ENCODE measurements at regions not wholly inside any gene's neighbourhood (a gene's known extent, or its start where the extent isn't known, plus 50 kb on each side); places are given as distances from the start of the nearest gene placed in this dataset.

DNA sequence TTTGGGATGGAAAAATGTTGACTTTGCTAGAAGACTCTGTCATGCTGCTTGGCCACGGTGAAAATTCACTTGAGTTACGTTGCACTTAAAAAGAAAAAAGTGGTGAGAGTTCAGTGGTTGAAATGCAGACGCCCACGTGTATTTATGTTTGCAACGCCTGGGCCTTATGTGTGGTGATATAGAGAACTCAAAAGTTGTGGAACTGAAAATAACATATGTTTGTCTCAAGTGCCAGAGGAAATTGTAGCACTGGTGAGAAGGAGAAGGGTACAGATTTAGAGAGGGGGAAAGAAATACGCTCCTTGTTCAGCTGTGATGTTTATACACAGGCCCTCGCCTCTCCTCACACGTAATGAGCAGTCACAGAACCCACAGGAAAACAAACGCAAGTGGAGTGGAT lies 73.6 kb downstream of the EMX2 start:
- intact Hi-C loops (cut with micrococcal nuclease): no loop called here
- no peak overlapping the region for H3K9ac ChIP-seq (ENCODE audit: low read length)
- no peak overlapping the region for H3K4me2 ChIP-seq (ENCODE audit: low read length)
- ATAC-seq (no peak), DNase-seq (ENCODE audit: low read depth, low spot score) (no peak)
- CTCF ChIA-PET: no interaction called here
- BruUV-seq (replicated peaks): no TSS peak
- no peak overlapping the region for H3K4me3 ChIP-seq (replicated peaks in 1 of 2; ENCODE audit: low read depth in 1 of 2, low read length in 2 of 2)
- peaks cover 54% of the 10 kb centered on the region for H3K27me3 ChIP-seq (ENCODE audit: insufficient read depth, low read length)
- TF ChIP-seq CEBPB (IDR thresholded peaks at IDR 0.05; ENCODE audit: low read depth): no peak
- TF ChIP-seq POLR2AphosphoS5 (IDR thresholded peaks at IDR 0.05; ENCODE audit: low read depth, low read length): no peak
- TF ChIP-seq EZH2phosphoT487 (IDR thresholded peaks at IDR 0.05; ENCODE audit: borderline replicate concordance): no peak
- TF ChIP-seq SIN3A (IDR thresholded peaks at IDR 0.05; ENCODE audit: low read depth): no peak
- TF ChIP-seq SRF (IDR thresholded peaks at IDR 0.05; ENCODE audit: low read depth): no peak
- H3K4me1 ChIP-seq (ENCODE audit: control insufficient read depth in 1 of 2, insufficient read depth in 2 of 2, low read length in 2 of 2): no peaks in the 10 kb centered on the region
- H3K9me2 ChIP-seq (ENCODE audit: insufficient read depth): no peaks in the 10 kb centered on the region
- H3K79me2 ChIP-seq (ENCODE audit: insufficient read depth, low read length): no peaks in the 10 kb centered on the region
- POLR2A ChIA-PET: no interaction called here
- no peaks in the 10 kb centered on the region for H4K20me1 ChIP-seq (ENCODE audit: insufficient read depth)
- no peaks in the 10 kb centered on the region for H3K36me3 ChIP-seq (ENCODE audit: control insufficient read depth in 1 of 2, insufficient read depth in 2 of 2, low read length in 2 of 2)
- no peaks in the 10 kb centered on the region for H3K9me3 ChIP-seq (ENCODE audit: control insufficient read depth in 1 of 2, insufficient read depth in 1 of 2, low read depth in 1 of 2, low read length in 2 of 2)
- no peak overlapping the region for H2AFZ ChIP-seq (ENCODE audit: low read depth, low read length, poor library complexity, severe bottlenecking)
- no peak overlapping the region for H3K27ac ChIP-seq (ENCODE audit: low read depth, low read length)
- RAD21 ChIA-PET (ENCODE audit: low non-redundant PET in 1 of 2, low total read pairs in 2 of 2, uncharacterized antibody in 2 of 2, unreplicated experiment in 2 of 2): no interaction called here

DNA sequence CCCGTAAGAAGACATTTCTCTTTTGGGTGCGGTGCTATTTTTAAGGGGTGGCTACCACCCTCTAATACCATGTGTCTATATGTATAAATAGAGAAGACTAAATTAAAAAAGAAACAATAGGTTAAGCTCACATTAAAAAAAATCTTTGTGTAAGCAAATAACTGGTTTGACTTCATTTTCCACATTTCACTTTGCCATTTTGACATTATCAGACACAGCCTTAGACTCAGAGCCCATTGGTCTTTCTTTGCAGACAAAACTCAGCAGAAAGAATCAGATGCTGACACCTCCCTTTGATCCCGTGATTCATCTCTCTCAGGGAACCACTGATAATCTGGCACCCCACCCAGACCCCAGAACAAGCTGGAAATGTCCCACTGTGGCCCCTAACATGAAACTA lies 74.5 kb downstream of the EMX2 start:
- Histone ChIP-seq H4K20me1 (ENCODE audit: insufficient read depth) (no peaks in the 10 kb centered on the region), H3K9ac (ENCODE audit: low read length) (no peak overlapping the region), H3K4me1 (ENCODE audit: control insufficient read depth in 1 of 2, insufficient read depth in 2 of 2, low read length in 2 of 2) (no peaks in the 10 kb centered on the region), H3K9me2 (ENCODE audit: insufficient read depth) (no peaks in the 10 kb centered on the region), H3K9me3 (ENCODE audit: control insufficient read depth in 1 of 2, insufficient read depth in 1 of 2, low read depth in 1 of 2, low read length in 2 of 2) (no peaks in the 10 kb centered on the region), H2AFZ (ENCODE audit: low read depth, low read length, poor library complexity, severe bottlenecking) (no peak overlapping the region), H3K36me3 (ENCODE audit: control insufficient read depth in 1 of 2, insufficient read depth in 2 of 2, low read length in 2 of 2) (no peaks in the 10 kb centered on the region), H3K4me3 (replicated peaks in 1 of 2; ENCODE audit: low read depth in 1 of 2, low read length in 2 of 2) (no peak overlapping the region), H3K79me2 (ENCODE audit: insufficient read depth, low read length) (no peaks in the 10 kb centered on the region), H3K27me3 (ENCODE audit: insufficient read depth, low read length) (peaks cover 54% of the 10 kb centered on the region), H3K27ac (ENCODE audit: low read depth, low read length) (no peak overlapping the region), H3K4me2 (ENCODE audit: low read length) (no peak overlapping the region)
- ChIA-PET CTCF (interaction anchor here (0.6 kb wide), 1 partner anchor 87 kb away, joined by 3 read pairs; no protein-coding TSS in a partner anchor), RAD21 (ENCODE audit: low non-redundant PET in 1 of 2, low total read pairs in 2 of 2, uncharacterized antibody in 2 of 2, unreplicated experiment in 2 of 2) (no interaction called here), POLR2A (no interaction called here)
- no peak for ATAC-seq
- intact Hi-C loops (cut with micrococcal nuclease): no loop called here
- DNase-seq (ENCODE audit: low read depth, low spot score): no peak
- BruUV-seq (replicated peaks): no TSS peak
- TF ChIP-seq CBX3 (IDR thresholded peaks at IDR 0.05; ENCODE audit: low read depth): no peak
- TF ChIP-seq SIN3A (IDR thresholded peaks at IDR 0.05; ENCODE audit: low read depth): no peak
- no peak for TF ChIP-seq ZFX (IDR thresholded peaks at IDR 0.05)
- TF ChIP-seq, protein P1, sequence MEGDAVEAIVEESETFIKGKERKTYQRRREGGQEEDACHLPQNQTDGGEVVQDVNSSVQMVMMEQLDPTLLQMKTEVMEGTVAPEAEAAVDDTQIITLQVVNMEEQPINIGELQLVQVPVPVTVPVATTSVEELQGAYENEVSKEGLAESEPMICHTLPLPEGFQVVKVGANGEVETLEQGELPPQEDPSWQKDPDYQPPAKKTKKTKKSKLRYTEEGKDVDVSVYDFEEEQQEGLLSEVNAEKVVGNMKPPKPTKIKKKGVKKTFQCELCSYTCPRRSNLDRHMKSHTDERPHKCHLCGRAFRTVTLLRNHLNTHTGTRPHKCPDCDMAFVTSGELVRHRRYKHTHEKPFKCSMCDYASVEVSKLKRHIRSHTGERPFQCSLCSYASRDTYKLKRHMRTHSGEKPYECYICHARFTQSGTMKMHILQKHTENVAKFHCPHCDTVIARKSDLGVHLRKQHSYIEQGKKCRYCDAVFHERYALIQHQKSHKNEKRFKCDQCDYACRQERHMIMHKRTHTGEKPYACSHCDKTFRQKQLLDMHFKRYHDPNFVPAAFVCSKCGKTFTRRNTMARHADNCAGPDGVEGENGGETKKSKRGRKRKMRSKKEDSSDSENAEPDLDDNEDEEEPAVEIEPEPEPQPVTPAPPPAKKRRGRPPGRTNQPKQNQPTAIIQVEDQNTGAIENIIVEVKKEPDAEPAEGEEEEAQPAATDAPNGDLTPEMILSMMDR (IDR thresholded peaks at IDR 0.05 in 2 of 3, conservative IDR thresholded peaks at IDR 0.05 in 1 of 3; ENCODE audit: borderline replicate concordance in 1 of 3, insufficient read depth in 1 of 3, low read depth in 2 of 3, low read length in 2 of 3): no peak
- no peak for TF ChIP-seq POLR2AphosphoS5 (IDR thresholded peaks at IDR 0.05; ENCODE audit: low read depth, low read length)
